ENCODE measurements at regions not wholly inside any gene's neighbourhood (a gene's known extent, or its start where the extent isn't known, plus 50 kb on each side); places are given as distances from the start of the nearest gene placed in this dataset.

DNA sequence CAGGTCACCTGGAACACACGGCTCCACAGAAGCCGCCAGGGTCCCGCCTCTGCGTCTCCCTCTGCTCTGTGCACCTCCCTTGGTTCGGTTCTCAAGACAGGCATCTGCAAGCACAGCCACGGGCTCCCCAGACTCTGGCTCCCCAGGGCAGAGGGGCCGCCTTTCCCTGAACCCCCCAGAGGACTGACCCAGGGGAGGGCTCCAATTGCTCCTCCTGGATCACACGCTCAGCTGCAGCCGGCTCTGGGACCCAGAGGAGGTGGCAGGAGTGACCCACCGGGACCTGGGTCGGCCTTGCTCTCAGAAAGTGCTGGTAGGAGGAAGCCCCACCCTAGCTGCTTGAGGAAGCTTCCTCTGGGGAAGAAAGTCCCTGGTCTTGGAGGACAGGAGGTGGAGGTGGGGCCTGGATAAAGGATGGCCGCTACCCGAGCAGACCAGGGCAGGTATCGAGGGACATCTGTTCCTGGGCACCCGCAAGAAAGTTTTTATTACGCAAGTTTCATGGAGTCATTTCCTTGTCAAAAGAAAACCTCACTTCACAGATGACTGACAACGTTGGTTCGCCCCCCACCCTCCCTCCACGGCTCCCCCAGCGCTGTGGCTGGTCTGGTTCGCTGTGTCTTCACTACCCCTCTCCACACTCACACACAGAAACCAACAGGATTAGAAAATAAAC, 103.9 kb upstream of the AFDN start:
- no peak for TF ChIP-seq ESRRA (IDR thresholded peaks at IDR 0.05; ENCODE audit: borderline replicate concordance, low read length)
- TF ChIP-seq RFX5 (IDR thresholded peaks at IDR 0.05), result no peak
- TF ChIP-seq, protein P1, sequence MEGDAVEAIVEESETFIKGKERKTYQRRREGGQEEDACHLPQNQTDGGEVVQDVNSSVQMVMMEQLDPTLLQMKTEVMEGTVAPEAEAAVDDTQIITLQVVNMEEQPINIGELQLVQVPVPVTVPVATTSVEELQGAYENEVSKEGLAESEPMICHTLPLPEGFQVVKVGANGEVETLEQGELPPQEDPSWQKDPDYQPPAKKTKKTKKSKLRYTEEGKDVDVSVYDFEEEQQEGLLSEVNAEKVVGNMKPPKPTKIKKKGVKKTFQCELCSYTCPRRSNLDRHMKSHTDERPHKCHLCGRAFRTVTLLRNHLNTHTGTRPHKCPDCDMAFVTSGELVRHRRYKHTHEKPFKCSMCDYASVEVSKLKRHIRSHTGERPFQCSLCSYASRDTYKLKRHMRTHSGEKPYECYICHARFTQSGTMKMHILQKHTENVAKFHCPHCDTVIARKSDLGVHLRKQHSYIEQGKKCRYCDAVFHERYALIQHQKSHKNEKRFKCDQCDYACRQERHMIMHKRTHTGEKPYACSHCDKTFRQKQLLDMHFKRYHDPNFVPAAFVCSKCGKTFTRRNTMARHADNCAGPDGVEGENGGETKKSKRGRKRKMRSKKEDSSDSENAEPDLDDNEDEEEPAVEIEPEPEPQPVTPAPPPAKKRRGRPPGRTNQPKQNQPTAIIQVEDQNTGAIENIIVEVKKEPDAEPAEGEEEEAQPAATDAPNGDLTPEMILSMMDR (IDR thresholded peaks at IDR 0.05), result no peak
